Ishikawa (cell line): ENCODE measurements at regions not wholly inside any gene's neighbourhood (a gene's known extent, or its start where the extent isn't known, plus 50 kb on each side); places are given as distances from the start of the nearest gene placed in this dataset.

Experiments used
- CEBPB ChIP-seq: IDR thresholded peaks from 2 replicates; pipeline ENCODE4 v1.6.1; 2012
- CREB1 ChIP-seq: IDR thresholded peaks from 2 replicates; pipeline ENCODE4 v1.6.1; 2012; ENCODE audit warnings: low read depth
- EGR1 ChIP-seq: IDR thresholded peaks from 2 replicates; pipeline ENCODE4 v1.6.1; 2012
- EP300 ChIP-seq: IDR thresholded peaks from 2 replicates; pipeline ENCODE4 v1.6.1; 2012; ENCODE audit warnings: borderline replicate concordance
- NFIC ChIP-seq: IDR thresholded peaks from 2 replicates; pipeline ENCODE4 v1.6.1; 2012
- REST ChIP-seq: IDR thresholded peaks from 2 replicates; pipeline ENCODE4 v1.6.1; 2012; ENCODE audit warnings: low read depth, mild to moderate bottlenecking
- TAF1 ChIP-seq: IDR thresholded peaks from 2 replicates; pipeline ENCODE4 v1.6.1; 2012; ENCODE audit warnings: low read depth, mild to moderate bottlenecking
- YY1 ChIP-seq: IDR thresholded peaks from 2 replicates; pipeline ENCODE4 v1.6.1; 2012; ENCODE audit warnings: low read depth
- TF ChIP-seq, protein P1 (sequence below): IDR thresholded peaks from 2 replicates; pipeline ENCODE4 v1.6.1; 2012

DNA sequence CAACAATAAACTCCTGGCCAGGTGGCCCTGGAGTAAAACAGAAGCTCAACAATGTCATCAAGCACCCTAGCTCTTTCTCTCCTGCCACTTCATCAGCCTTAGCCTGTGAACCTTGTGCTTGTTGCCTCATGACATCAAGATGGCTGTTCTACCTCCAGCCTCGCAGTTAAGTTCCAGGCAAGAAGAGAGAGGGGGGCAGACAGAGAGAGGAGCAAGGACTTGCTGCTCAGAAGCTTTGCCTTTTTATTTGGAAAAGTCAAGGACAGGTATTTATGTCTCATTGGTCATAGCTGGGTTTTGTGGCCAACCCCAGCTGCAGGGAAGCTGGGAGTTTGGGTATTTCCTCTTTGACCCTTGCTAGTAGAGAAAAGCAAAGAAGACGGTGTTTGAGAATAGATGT, 60.3 kb upstream of the GADD45A start:
- TF ChIP-seq CEBPB (no peak), TAF1 (no peak), EP300 (no peak), YY1 (no peak), REST (no peak), CREB1 (no peak), NFIC (no peak), EGR1 (no peak)
- TF ChIP-seq, protein P1, sequence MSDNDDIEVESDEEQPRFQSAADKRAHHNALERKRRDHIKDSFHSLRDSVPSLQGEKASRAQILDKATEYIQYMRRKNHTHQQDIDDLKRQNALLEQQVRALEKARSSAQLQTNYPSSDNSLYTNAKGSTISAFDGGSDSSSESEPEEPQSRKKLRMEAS, result no peak
